H1 (cell line): ENCODE measurements at regions not wholly inside any gene's neighbourhood (a gene's known extent, or its start where the extent isn't known, plus 50 kb on each side); places are given as distances from the start of the nearest gene placed in this dataset.

ENCODE experiments used
- CTCF ChIA-PET: fragments of 300-600 bp; sonication (Branson Sonifier 250); formaldehyde crosslinking; loops from one replicate; lab custom pipeline; 2021; ENCODE audit not compliant: partially characterized antibody; lab: Charles Lee
- POLR2A ChIA-PET: fragments of 300-600 bp; sonication (Branson Sonifier 250); formaldehyde crosslinking; loops from one replicate; lab custom pipeline; 2021; ENCODE audit warnings: inconsistent platforms; ENCODE audit not compliant: partially characterized antibody; lab: Charles Lee
- DNase-seq, 2 experiments: peaks; one replicate each; pipeline versions ENCODE4 v3.0.0 to v3.0.0-alpha.2; 2010 to 2022; ENCODE audit warnings: low spot score in 2 of 2, low read depth in 1 of 2, mixed read lengths in 1 of 2
- FAIRE-seq: peaks from 2 replicates; lab custom pipeline; 2011; peaks lifted over from hg19 to GRCh38; lab: Jason Lieb, UNC
- H2AFZ ChIP-seq: 2 replicates; pipeline ENCODE4 v1.8.1; 2012; ENCODE audit warnings: low read length, inconsistent platforms
- H2AK5ac ChIP-seq: 2 replicates; pipeline ENCODE4 v1.6.1; 2013; ENCODE audit warnings: low read depth, low read length
- H2BK120ac ChIP-seq: replicated peaks from 2 replicates; pipeline ENCODE3; 2013; ENCODE audit warnings: low read depth, low read length, inconsistent platforms
- H2BK12ac ChIP-seq: 2 replicates; pipeline ENCODE4 v1.6.1; 2013; ENCODE audit warnings: low read depth, low read length
- H2BK15ac ChIP-seq: 2 replicates; pipeline ENCODE4 v1.6.1; 2013; ENCODE audit warnings: low read length
- H2BK20ac ChIP-seq: 2 replicates; pipeline ENCODE4 v1.6.1; 2013; ENCODE audit warnings: low read length
- H2BK5ac ChIP-seq: 2 replicates; pipeline ENCODE4 v1.6.1; 2013; ENCODE audit warnings: low read depth, low read length
- H3K14ac ChIP-seq: 2 replicates; pipeline ENCODE4 v1.6.1; 2013; ENCODE audit warnings: inconsistent platforms; ENCODE audit not compliant: insufficient read length
- H3K18ac ChIP-seq: 2 replicates; pipeline ENCODE4 v1.6.1; 2013; ENCODE audit warnings: low read length; ENCODE audit errors: extremely low read depth
- H3K23ac ChIP-seq: 2 replicates; pipeline ENCODE4 v1.6.1; 2013; ENCODE audit warnings: inconsistent platforms; ENCODE audit not compliant: insufficient read length
- H3K23me2 ChIP-seq: 2 replicates; pipeline ENCODE4 v1.6.1; 2013; ENCODE audit warnings: low read depth, low read length
- H3K27ac ChIP-seq: 2 replicates; pipeline ENCODE4 v1.6.1; 2011; ENCODE audit warnings: low read depth, low read length, inconsistent platforms
- H3K27me3 ChIP-seq, 4 experiments: replicated peaks in 1 of 4; 1 replicate in 1 of 4; 2 replicates in 3 of 4; pipeline versions ENCODE4 v1.6.1 to v1.8.1; 2011 to 2013; ENCODE audit warnings: low read length in 3 of 4, mild to moderate bottlenecking in 3 of 4, inconsistent platforms in 2 of 4, mixed read lengths in 2 of 4, moderate library complexity in 1 of 4; ENCODE audit not compliant: control insufficient read depth in 3 of 4, insufficient read depth in 3 of 4; ENCODE audit errors: extremely low read depth in 1 of 4
- H3K36me3 ChIP-seq, 4 experiments: 2 replicates each; pipeline versions ENCODE4 v1.6.1 to v1.8.1; 2011 to 2013; ENCODE audit warnings: mild to moderate bottlenecking in 4 of 4, low read length in 3 of 4, moderate library complexity in 2 of 4, control low read depth in 1 of 4, inconsistent platforms in 1 of 4; ENCODE audit not compliant: insufficient read depth in 4 of 4, control insufficient read depth in 2 of 4
- H3K4ac ChIP-seq: replicated peaks from 2 replicates; pipeline ENCODE3; 2013; ENCODE audit warnings: low read length, low read depth, mixed read lengths, inconsistent platforms; ENCODE audit not compliant: insufficient read length
- H3K4me1 ChIP-seq, 4 experiments: replicated peaks in 1 of 4; 1 replicate in 1 of 4; 2 replicates in 3 of 4; pipeline versions ENCODE4 v1.6.1 to v1.8.1; 2011 to 2013; ENCODE audit warnings: low read length in 3 of 4, inconsistent platforms in 2 of 4, mixed read lengths in 1 of 4; ENCODE audit not compliant: insufficient read depth in 4 of 4, control insufficient read depth in 3 of 4
- H3K4me2 ChIP-seq, 2 experiments: 2 replicates each; pipeline versions ENCODE4 v1.6.1 to v1.8.1; 2011 to 2013; ENCODE audit warnings: low read depth in 2 of 2, low read length in 2 of 2, control low read depth in 1 of 2, inconsistent platforms in 1 of 2, mild to moderate bottlenecking in 1 of 2; ENCODE audit not compliant: insufficient read depth in 1 of 2
- H3K4me3 ChIP-seq, 4 experiments: fragments of 200-600, 300-600 bp in 1 of 4; sonication (generic), shearing (Covaris generic), sonication (Bioruptor Twin) in 1 of 4; 2 replicates each; pipeline versions ENCODE4 v1.5.1 to v1.8.1; 2011 to 2016; ENCODE audit warnings: low read length in 4 of 4, low read depth in 3 of 4, control low read depth in 2 of 4, inconsistent platforms in 2 of 4, mild to moderate bottlenecking in 2 of 4, mixed read lengths in 1 of 4, moderate library complexity in 1 of 4; ENCODE audit not compliant: insufficient read depth in 2 of 4; ENCODE audit errors: extremely low read depth in 1 of 4
- H3K56ac ChIP-seq: replicated peaks from 2 replicates; pipeline ENCODE3; 2013; ENCODE audit warnings: low read depth, mild to moderate bottlenecking, mixed read lengths, low read length, inconsistent platforms; ENCODE audit not compliant: insufficient read length
- H3K79me1 ChIP-seq: 2 replicates; pipeline ENCODE4 v1.6.1; 2013; ENCODE audit warnings: low read depth, low read length, control low read depth
- H3K79me2 ChIP-seq, 2 experiments: 2 replicates each; pipeline versions ENCODE4 v1.6.1 to v1.8.1; 2012 to 2013; ENCODE audit warnings: low read length in 2 of 2, mild to moderate bottlenecking in 2 of 2, inconsistent platforms in 1 of 2; ENCODE audit not compliant: insufficient read depth in 2 of 2, control insufficient read depth in 1 of 2
- H3K9ac ChIP-seq, 4 experiments: replicated peaks in 1 of 4; 1 replicate in 1 of 4; 2 replicates in 3 of 4; pipeline versions ENCODE4 v1.6.1 to v1.8.1; 2011 to 2013; ENCODE audit warnings: low read depth in 3 of 4, low read length in 3 of 4, control low read depth in 2 of 4, mild to moderate bottlenecking in 2 of 4, moderate library complexity in 2 of 4, inconsistent platforms in 1 of 4; ENCODE audit errors: extremely low read depth in 1 of 4
- H3K9me3 ChIP-seq, 2 experiments: 2 replicates each; pipeline versions ENCODE4 v1.6.1 to v1.8.1; 2012 to 2013; ENCODE audit warnings: mild to moderate bottlenecking in 2 of 2, moderate library complexity in 2 of 2, control low read depth in 1 of 2, inconsistent platforms in 1 of 2, low read depth in 1 of 2, low read length in 1 of 2, mixed read lengths in 1 of 2; ENCODE audit not compliant: insufficient read depth in 2 of 2
- H4K20me1 ChIP-seq, 2 experiments: replicated peaks in 1 of 2; 2 replicates each; pipeline versions ENCODE3 to v1.8.1; 2011 to 2013; ENCODE audit warnings: inconsistent platforms in 2 of 2, low read length in 2 of 2, mild to moderate bottlenecking in 1 of 2; ENCODE audit not compliant: insufficient read depth in 2 of 2, control insufficient read depth in 1 of 2
- H4K5ac ChIP-seq: 2 replicates; pipeline ENCODE4 v1.6.1; 2013; ENCODE audit warnings: low read length, low read depth, mixed read lengths, inconsistent platforms; ENCODE audit not compliant: insufficient read length
- H4K8ac ChIP-seq: 2 replicates; pipeline ENCODE4 v1.8.0; 2013; ENCODE audit warnings: mild to moderate bottlenecking, moderate library complexity, low read length, inconsistent platforms; ENCODE audit not compliant: insufficient read depth; ENCODE audit errors: extremely low read depth
- H4K91ac ChIP-seq: replicated peaks from 2 replicates; pipeline ENCODE3; 2013; ENCODE audit warnings: low read length, mixed read lengths, inconsistent platforms; ENCODE audit not compliant: insufficient read length
- KDM1A ChIP-seq: fragments of 200-600, 300-600 bp; sonication (generic); IDR thresholded peaks from 2 replicates; pipeline ENCODE4 v1.7.1; 2016; ENCODE audit warnings: mild to moderate bottlenecking, low read length, borderline replicate concordance
- RAD21 ChIP-seq, 2 experiments: IDR thresholded peaks in 1 of 2; conservative IDR thresholded peaks in 1 of 2; 2 replicates each; pipeline ENCODE4 v1.6.1; 2011; ENCODE audit warnings: low read depth in 2 of 2, low read length in 2 of 2, improper control_type of control experiment in 1 of 2, inconsistent platforms in 1 of 2, mild to moderate bottlenecking in 1 of 2, moderate library complexity in 1 of 2
- WGBS, 2 experiments: shearing (Covaris generic) in 1 of 2; methylation state at CpG; one replicate each; pipeline versions ENCODE4 v1.1.6 to v1.1.7; 2013 to 2015; ENCODE audit warnings: low lambda C conversion rate in 2 of 2, mixed read lengths in 2 of 2, inconsistent platforms in 1 of 2, low coverage in 1 of 2, missing lambda C conversion rate in 1 of 2; ENCODE audit not compliant: insufficient replicate concordance in 2 of 2, insufficient coverage in 1 of 2, insufficient read length in 1 of 2; ENCODE audit errors: extremely low coverage in 1 of 2, missing lambda C conversion rate in 1 of 2; 5-methylcytosine and 5-hydroxymethylcytosine counted together

- no peaks in the 10 kb centered on the region for H3K9me3 ChIP-seq
- no peak overlapping the region for H3K4me3 ChIP-seq
- FAIRE-seq (no peak), DNase-seq (no peak)
- no peak overlapping the region for H3K23ac ChIP-seq
- H2AFZ ChIP-seq: no peak overlapping the region
- H3K18ac ChIP-seq: no peak overlapping the region
- no peak overlapping the region for H3K9ac ChIP-seq
- ChIA-PET POLR2A (no interaction called here), CTCF (interaction anchor here (1.1 to 2.2 kb wide), 2 partner anchors 31 to 50 kb away, joined by 3 to 4 read pairs; no protein-coding TSS in a partner anchor)
- no peaks in the 10 kb centered on the region for H4K20me1 ChIP-seq
- H3K4ac ChIP-seq: no peak overlapping the region
- no peak overlapping the region for H2BK15ac ChIP-seq
- no peak overlapping the region for H3K56ac ChIP-seq
- no peak overlapping the region for H2BK5ac ChIP-seq
- H3K23me2 ChIP-seq: no peaks in the 10 kb centered on the region
- no peak overlapping the region for H3K27ac ChIP-seq
- H3K4me2 ChIP-seq: no peak overlapping the region
- no peak overlapping the region for H2AK5ac ChIP-seq
- no peaks in the 10 kb centered on the region for H3K79me2 ChIP-seq
- H4K91ac ChIP-seq: no peak overlapping the region
- no peak overlapping the region for H4K5ac ChIP-seq
- 91% methylated on average over 3 of the region's 5 CpGs; no CpG with 5 or more reads in 1 of the 2 experiments for WGBS, 2 experiments
- no peak overlapping the region for H2BK120ac ChIP-seq
- H3K4me1 ChIP-seq: no peaks in the 10 kb centered on the region
- no peak overlapping the region for H3K14ac ChIP-seq
- no peaks in the 10 kb centered on the region for H3K36me3 ChIP-seq
- no peaks in the 10 kb centered on the region for H3K79me1 ChIP-seq
- no peak overlapping the region for H2BK12ac ChIP-seq
- no peak overlapping the region for H4K8ac ChIP-seq
- H3K27me3 ChIP-seq: no peaks in the 10 kb centered on the region
- no peak overlapping the region for H2BK20ac ChIP-seq
- TF ChIP-seq KDM1A (0 out of 2 replicates have a peak, but pooled peaks have one; percentile 57), RAD21 (IDR thresholded peaks at IDR 0.05 in 1 of 2, conservative IDR thresholded peaks at IDR 0.05 in 1 of 2; ENCODE audit: low read depth in 2 of 2, low read length in 2 of 2) (no peak)
These were observed 213.4 kb downstream of the BMP7 start for GRCh38 chr20:57053067-57053466.
